Osteocyte (in vitro differentiated cells): ENCODE measurements at regions not wholly inside any gene's neighbourhood (a gene's known extent, or its start where the extent isn't known, plus 50 kb on each side); places are given as distances from the start of the nearest gene placed in this dataset.

Experiments
- DNase-seq: peaks from one replicate; pipeline ENCODE4 v3.0.0; 2021; ENCODE audit warnings: mixed read lengths; ENCODE audit not compliant: unreplicated experiment; ENCODE audit errors: extremely low spot score
- H3K27ac Mint-ChIP-seq: one replicate; pipeline ENCODE4 v1.8.0; 2021; ENCODE audit warnings: mild to moderate bottlenecking, mixed read lengths; ENCODE audit not compliant: unreplicated experiment
- H3K27me3 Mint-ChIP-seq: one replicate; pipeline ENCODE4 v1.8.0; 2021; ENCODE audit warnings: mixed read lengths; ENCODE audit not compliant: unreplicated experiment
- H3K36me3 Mint-ChIP-seq: one replicate; pipeline ENCODE4 v1.8.0; 2021; ENCODE audit warnings: mixed read lengths; ENCODE audit not compliant: unreplicated experiment
- H3K4me1 Mint-ChIP-seq: one replicate; pipeline ENCODE4 v1.8.0; 2021; ENCODE audit warnings: mixed read lengths; ENCODE audit not compliant: unreplicated experiment
- H3K4me3 Mint-ChIP-seq: one replicate; pipeline ENCODE4 v1.8.0; 2021; ENCODE audit warnings: mild to moderate bottlenecking, moderate library complexity, mixed read lengths; ENCODE audit not compliant: unreplicated experiment
- H3K9me3 Mint-ChIP-seq: one replicate; pipeline ENCODE4 v1.8.0; 2021; ENCODE audit warnings: mixed read lengths; ENCODE audit not compliant: unreplicated experiment
- CTCF ChIP-seq: fragments of 200-600 bp; sonication (generic); IDR thresholded peaks from 2 replicates; pipeline ENCODE4 v1.5.0; 2021; ENCODE audit warnings: antibody characterized with exemption, mild to moderate bottlenecking, moderate library complexity

DNA sequence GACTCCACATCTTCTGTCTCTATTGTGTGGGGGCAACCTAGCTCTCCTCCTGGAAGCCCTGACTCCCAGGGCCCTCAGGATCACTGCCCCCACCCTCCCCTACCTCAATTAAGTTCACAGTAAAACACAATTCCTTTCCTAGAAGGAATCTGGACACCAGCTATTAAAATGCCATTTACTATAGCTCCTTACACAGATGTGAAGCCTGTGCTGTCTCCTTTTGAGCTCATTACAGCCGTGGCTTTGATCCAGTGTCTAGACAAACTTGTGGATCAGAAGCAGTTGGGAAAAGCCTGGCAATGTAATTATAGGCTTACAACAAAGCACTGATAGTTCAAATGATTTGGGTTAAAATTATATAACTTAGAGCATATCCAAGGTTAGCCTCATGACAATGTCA, 107.0 kb upstream of the SMIM23 start:
- no peak overlapping the region for H3K27ac Mint-ChIP-seq
- H3K4me3 Mint-ChIP-seq = no peak overlapping the region
- peaks cover 14% of the 10 kb centered on the region for H3K4me1 Mint-ChIP-seq
- TF ChIP-seq CTCF = no peak
- peaks cover 42% of the 10 kb centered on the region for H3K27me3 Mint-ChIP-seq
- H3K36me3 Mint-ChIP-seq = no peaks in the 10 kb centered on the region
- peaks cover 3% of the 10 kb centered on the region for H3K9me3 Mint-ChIP-seq
- DNase-seq = no peak

- H3K27ac Mint-ChIP-seq = no peak overlapping the region
Observed at GRCh38 chr5:171680485-171680884, 105.1 kb upstream of the SMIM23 start.

DNA sequence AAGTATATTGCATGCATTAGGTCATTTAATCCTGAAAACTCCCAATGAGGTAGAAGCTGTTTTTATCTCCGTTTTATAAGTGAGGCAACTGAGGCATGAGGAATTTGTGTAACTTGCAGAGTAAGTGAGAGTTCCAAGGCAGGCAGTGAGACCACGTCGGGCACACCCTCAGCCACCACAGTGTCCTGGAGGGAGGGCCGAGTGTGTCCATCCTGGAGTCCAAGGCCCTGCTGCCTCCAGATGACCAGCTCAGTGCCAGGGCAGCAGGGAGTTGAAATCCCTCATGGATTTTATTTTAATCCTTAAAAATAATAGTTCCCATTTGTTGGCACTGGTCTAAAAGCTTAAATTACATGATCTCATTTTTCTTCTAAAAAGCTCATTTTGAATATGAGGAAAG, 104.6 kb upstream of the SMIM23 start:
- no peak for DNase-seq
- H3K27me3 Mint-ChIP-seq = peaks cover 30% of the 10 kb centered on the region
- H3K4me1 Mint-ChIP-seq = peaks cover 14% of the 10 kb centered on the region
- H3K9me3 Mint-ChIP-seq = no peaks in the 10 kb centered on the region
- H3K4me3 Mint-ChIP-seq = no peak overlapping the region
- TF ChIP-seq CTCF = no peak
- H3K27ac Mint-ChIP-seq = no peak overlapping the region
- no peaks in the 10 kb centered on the region for H3K36me3 Mint-ChIP-seq

More at GRCh38 chr5:171680485-171680884, 105.1 kb upstream of the SMIM23 start:
- H3K4me3 Mint-ChIP-seq = no peak overlapping the region
- H3K9me3 Mint-ChIP-seq = no peaks in the 10 kb centered on the region
- H3K4me1 Mint-ChIP-seq = peaks cover 14% of the 10 kb centered on the region
- peaks cover 33% of the 10 kb centered on the region for H3K27me3 Mint-ChIP-seq
- no peaks in the 10 kb centered on the region for H3K36me3 Mint-ChIP-seq
- no peak for TF ChIP-seq CTCF
- DNase-seq = no peak

GRCh38 chr5:171681677-171682076, 103.9 kb upstream of the SMIM23 start:
- Mint-ChIP-seq H3K4me1 (peaks cover 14% of the 10 kb centered on the region), H3K9me3 (no peaks in the 10 kb centered on the region), H3K4me3 (no peak overlapping the region), H3K36me3 (no peaks in the 10 kb centered on the region), H3K27me3 (peaks cover 27% of the 10 kb centered on the region), H3K27ac (no peak overlapping the region)
- no peak for DNase-seq
- no peak for TF ChIP-seq CTCF

GRCh38 chr5:171682801-171683200, 102.8 kb upstream of the SMIM23 start:
- peaks cover 33% of the 10 kb centered on the region for H3K27me3 Mint-ChIP-seq
- no peak for DNase-seq
- H3K27ac Mint-ChIP-seq = no peak overlapping the region

More at GRCh38 chr5:171682801-171683200, 102.8 kb upstream of the SMIM23 start:
- TF ChIP-seq CTCF = no peak
- H3K9me3 Mint-ChIP-seq = no peaks in the 10 kb centered on the region
- H3K36me3 Mint-ChIP-seq = no peaks in the 10 kb centered on the region
- no peak overlapping the region for H3K4me3 Mint-ChIP-seq
- peaks cover 14% of the 10 kb centered on the region for H3K4me1 Mint-ChIP-seq
